GM12878 (cell line): ENCODE measurements at regions not wholly inside any gene's neighbourhood (a gene's known extent, or its start where the extent isn't known, plus 50 kb on each side); places are given as distances from the start of the nearest gene placed in this dataset.

Experiments used
- ETV6 ChIP-seq, 2 experiments: fragments of 450-650 bp in 1 of 2; IDR thresholded peaks in 1 of 2; conservative IDR thresholded peaks in 1 of 2; 2 replicates each; pipeline ENCODE4 v1.6.1; 2014; ENCODE audit warnings: antibody characterized with exemption in 1 of 2, borderline replicate concordance in 1 of 2, low read depth in 1 of 2, mild to moderate bottlenecking in 1 of 2, moderate library complexity in 1 of 2
- FOXK2 ChIP-seq: fragments of 450-650 bp; IDR thresholded peaks from 2 replicates; pipeline ENCODE4 v1.6.1; 2017; ENCODE audit warnings: mild to moderate bottlenecking, moderate library complexity
- HCFC1 ChIP-seq: fragments of 150-350 bp; IDR thresholded peaks from 2 replicates; pipeline ENCODE4 v1.6.1; 2014; ENCODE audit warnings: low read length
- HDAC6 ChIP-seq: fragments of 200-600 bp; sonication (generic); IDR thresholded peaks from one replicate; pipeline ENCODE4 v1.8.0; 2017; ENCODE audit warnings: antibody characterized with exemption; ENCODE audit not compliant: unreplicated experiment
- JUNB ChIP-seq: IDR thresholded peaks from 2 replicates; pipeline ENCODE4 v1.6.1; 2016; ENCODE audit warnings: antibody characterized with exemption, mild to moderate bottlenecking
- MXI1 ChIP-seq: fragments of 150-350 bp; IDR thresholded peaks from 2 replicates; pipeline ENCODE4 v1.6.1; 2011; ENCODE audit warnings: low read depth, mild to moderate bottlenecking, inconsistent platforms, low read length, improper control_type of control experiment
- NR2C2 ChIP-seq: IDR thresholded peaks from 2 replicates; pipeline ENCODE4 v1.6.1; 2011; ENCODE audit warnings: borderline replicate concordance, low read depth; ENCODE audit not compliant: control insufficient read depth, insufficient read length
- PAX5 ChIP-seq: IDR thresholded peaks from 2 replicates; pipeline ENCODE4 v1.6.1; 2011; ENCODE audit warnings: low read depth, low read length, borderline replicate concordance
- PBX3 ChIP-seq: IDR thresholded peaks from 2 replicates; pipeline ENCODE4 v1.6.1; 2011; ENCODE audit warnings: mild to moderate bottlenecking, low read depth, low read length, moderate library complexity; ENCODE audit not compliant: insufficient replicate concordance
- POLR2A ChIP-seq: IDR thresholded peaks from 2 replicates; pipeline ENCODE4 v1.6.1; 2011; ENCODE audit warnings: low read depth, mild to moderate bottlenecking, low read length
- RFX5 ChIP-seq: IDR thresholded peaks from 2 replicates; pipeline ENCODE4 v1.6.1; 2011; ENCODE audit warnings: low read depth, low read length, improper control_type of control experiment
- SIN3A ChIP-seq: IDR thresholded peaks from 2 replicates; pipeline ENCODE4 v1.6.1; 2012; ENCODE audit warnings: low read depth, low read length, improper control_type of control experiment
- ZSCAN29 ChIP-seq: fragments of 450-650 bp; IDR thresholded peaks from 2 replicates; pipeline ENCODE4 v1.6.1; 2017; ENCODE audit warnings: mild to moderate bottlenecking, moderate library complexity
- ZZZ3 ChIP-seq: IDR thresholded peaks from 2 replicates; pipeline ENCODE4 v1.6.1; 2011; ENCODE audit warnings: low read depth; ENCODE audit not compliant: control insufficient read depth, insufficient read length
- TF ChIP-seq, protein P1 (sequence below): IDR thresholded peaks from 2 replicates; pipeline ENCODE4 v1.6.1; 2012; ENCODE audit warnings: low read depth, low read length, improper control_type of control experiment
- TF ChIP-seq, protein P2 (sequence below): fragments of 450-650 bp; IDR thresholded peaks from 2 replicates; pipeline ENCODE4 v1.6.1; 2016; ENCODE audit warnings: mild to moderate bottlenecking

DNA sequence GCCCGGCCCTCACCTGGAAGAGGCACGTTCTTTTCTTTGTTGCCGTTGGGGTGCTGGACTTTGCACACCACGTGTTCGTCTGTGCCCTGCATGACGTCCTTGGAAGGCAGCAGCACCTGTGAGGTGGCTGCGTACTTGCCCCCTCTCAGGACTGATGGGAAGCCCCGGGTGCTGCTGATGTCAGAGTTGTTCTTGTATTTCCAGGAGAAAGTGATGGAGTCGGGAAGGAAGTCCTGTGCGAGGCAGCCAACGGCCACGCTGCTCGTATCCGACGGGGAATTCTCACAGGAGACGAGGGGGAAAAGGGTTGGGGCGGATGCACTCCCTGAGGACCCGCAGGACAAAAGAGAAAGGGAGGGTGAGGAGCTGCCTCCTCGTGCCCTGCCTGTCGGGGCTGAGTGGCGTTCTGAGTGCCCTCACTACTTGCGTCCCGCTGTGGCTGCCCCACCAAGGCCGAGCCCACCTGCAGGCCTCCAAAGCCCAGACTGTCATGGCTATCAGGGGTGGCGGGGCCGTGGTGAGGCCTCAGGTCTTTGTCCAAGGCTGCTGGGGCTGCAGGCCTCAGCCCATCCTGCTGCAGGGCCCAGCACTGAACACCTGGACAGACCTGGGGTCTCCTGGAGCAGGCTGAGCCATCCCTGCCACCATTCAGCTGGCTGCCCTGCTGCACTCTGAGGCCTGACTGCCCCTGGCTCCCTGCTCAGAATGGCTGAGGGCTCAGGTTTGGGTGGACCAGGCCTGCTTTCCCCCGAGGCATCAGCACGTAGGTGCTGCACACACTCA is 329.7 kb downstream of the TMEM121 start (continued):
- no peak for TF ChIP-seq ZSCAN29
- TF ChIP-seq PBX3: no peak
- TF ChIP-seq HDAC6: no peak
- TF ChIP-seq HCFC1: no peak
- TF ChIP-seq ETV6 (conservative IDR thresholded peaks at IDR 0.05 in 1 of 2, IDR thresholded peaks at IDR 0.05 in 1 of 2; ENCODE audit: borderline replicate concordance in 1 of 2, low read depth in 1 of 2): no peak
- no peak for TF ChIP-seq PAX5
- no peak; the same call in 1 of the 2 replicates for TF ChIP-seq MXI1
- TF ChIP-seq, protein P1, sequence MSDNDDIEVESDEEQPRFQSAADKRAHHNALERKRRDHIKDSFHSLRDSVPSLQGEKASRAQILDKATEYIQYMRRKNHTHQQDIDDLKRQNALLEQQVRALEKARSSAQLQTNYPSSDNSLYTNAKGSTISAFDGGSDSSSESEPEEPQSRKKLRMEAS: no peak; the same call in 1 of the 2 replicates
- TF ChIP-seq, protein P2, sequence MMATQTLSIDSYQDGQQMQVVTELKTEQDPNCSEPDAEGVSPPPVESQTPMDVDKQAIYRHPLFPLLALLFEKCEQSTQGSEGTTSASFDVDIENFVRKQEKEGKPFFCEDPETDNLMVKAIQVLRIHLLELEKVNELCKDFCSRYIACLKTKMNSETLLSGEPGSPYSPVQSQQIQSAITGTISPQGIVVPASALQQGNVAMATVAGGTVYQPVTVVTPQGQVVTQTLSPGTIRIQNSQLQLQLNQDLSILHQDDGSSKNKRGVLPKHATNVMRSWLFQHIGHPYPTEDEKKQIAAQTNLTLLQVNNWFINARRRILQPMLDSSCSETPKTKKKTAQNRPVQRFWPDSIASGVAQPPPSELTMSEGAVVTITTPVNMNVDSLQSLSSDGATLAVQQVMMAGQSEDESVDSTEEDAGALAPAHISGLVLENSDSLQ: 0 out of 2 replicates have a peak, but pooled peaks have one; percentile 31
- peak; percentile 25; the same call in 1 of the 2 replicates for TF ChIP-seq SIN3A
- no peak for TF ChIP-seq RFX5
- no peak for TF ChIP-seq JUNB
- TF ChIP-seq NR2C2: no peak
- TF ChIP-seq ZZZ3: no peak
- peak; percentile 49 for TF ChIP-seq POLR2A
- TF ChIP-seq FOXK2: no peak
